Mesodermal cell (in vitro differentiated cells): ENCODE measurements at regions not wholly inside any gene's neighbourhood (a gene's known extent, or its start where the extent isn't known, plus 50 kb on each side); places are given as distances from the start of the nearest gene placed in this dataset.

Source experiments
- H3K27ac ChIP-seq: 2 replicates; pipeline ENCODE4 v1.7.0; 2013; ENCODE audit warnings: mild to moderate bottlenecking, low read depth, low read length, moderate library complexity; ENCODE audit not compliant: severe bottlenecking
- H3K36me3 ChIP-seq: 2 replicates; pipeline ENCODE4 v1.7.1; 2013; ENCODE audit warnings: mild to moderate bottlenecking, low read length, moderate library complexity; ENCODE audit not compliant: control insufficient read depth, insufficient read depth
- H3K4me1 ChIP-seq: one replicate; pipeline ENCODE4 v1.7.1; 2013; ENCODE audit warnings: mild to moderate bottlenecking, low read length; ENCODE audit not compliant: insufficient read depth, control insufficient read depth, poor library complexity, severe bottlenecking
- H3K4me3 ChIP-seq: 2 replicates; pipeline ENCODE4 v1.7.0; 2013; ENCODE audit warnings: low read length, control low read depth, mild to moderate bottlenecking; ENCODE audit not compliant: insufficient read depth, poor library complexity, severe bottlenecking; ENCODE audit errors: extremely low read depth
- H3K9me3 ChIP-seq: 2 replicates; pipeline ENCODE4 v1.7.1; 2013; ENCODE audit warnings: mild to moderate bottlenecking, low read length, moderate library complexity; ENCODE audit not compliant: control insufficient read depth
- WGBS, 2 experiments: methylation state at CpG; one replicate each; pipeline ENCODE4 v1.1.5; 2013; ENCODE audit warnings: missing lambda C conversion rate in 2 of 2; ENCODE audit not compliant: insufficient coverage in 2 of 2; 5-methylcytosine and 5-hydroxymethylcytosine counted together

DNA sequence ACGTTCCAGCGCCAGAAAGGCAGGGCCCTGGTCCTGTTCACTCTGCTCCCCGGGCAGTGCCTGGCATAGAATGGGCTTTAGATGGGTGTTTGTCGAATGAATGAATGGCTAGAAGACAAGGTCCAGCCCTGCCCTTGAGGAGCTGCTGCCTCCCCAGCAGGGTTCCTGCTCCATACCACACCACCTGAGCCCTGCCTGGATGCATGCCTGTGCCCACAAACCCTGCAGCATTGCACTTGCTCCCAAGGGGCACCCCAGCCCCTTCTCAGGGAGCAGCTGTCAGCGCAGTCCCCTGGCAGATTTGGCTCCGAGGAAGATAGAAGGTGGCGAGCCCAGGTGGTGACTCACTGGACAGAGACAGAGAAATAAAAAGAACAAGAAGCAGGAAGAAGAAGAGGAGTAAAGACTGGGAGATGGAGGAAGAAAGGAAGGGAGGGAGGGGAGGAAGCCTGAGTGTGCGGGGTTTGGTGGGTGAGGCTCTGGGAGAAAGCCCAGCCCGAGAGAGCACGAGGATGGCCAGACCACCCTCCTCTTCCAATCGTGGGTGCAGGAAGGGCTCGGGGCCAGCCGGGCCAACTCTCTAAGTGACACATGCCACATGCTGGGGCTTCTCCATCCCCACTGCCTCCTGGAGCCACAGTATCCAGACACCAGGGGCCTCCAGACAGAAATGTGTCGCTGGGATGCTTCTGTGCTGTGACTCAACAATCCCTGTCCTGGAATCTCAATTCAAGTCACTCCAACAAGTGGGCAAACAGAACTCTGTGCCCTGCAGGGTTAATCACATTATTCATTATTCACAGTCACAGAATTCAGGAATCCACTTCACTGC is 1474.3 kb downstream of the BRD1 start:
- Histone ChIP-seq H3K36me3 (no peaks in the 10 kb centered on the region), H3K9me3 (no peaks in the 10 kb centered on the region), H3K27ac (no peak overlapping the region), H3K4me1 (no peaks in the 10 kb centered on the region), H3K4me3 (no peak overlapping the region)
- WGBS, 2 experiments = 87 to 88% methylated on average over 12 of the region's 14 CpGs

- 95% methylated on average over 13 to 17 of the region's 18 CpGs for WGBS, 2 experiments
- Histone ChIP-seq H3K36me3 (no peaks in the 10 kb centered on the region), H3K4me3 (no peak overlapping the region), H3K27ac (no peak overlapping the region), H3K9me3 (no peaks in the 10 kb centered on the region), H3K4me1 (no peaks in the 10 kb centered on the region)
Measured at GRCh38 chr22:48352086-48352911, 1475.4 kb downstream of the BRD1 start.

DNA sequence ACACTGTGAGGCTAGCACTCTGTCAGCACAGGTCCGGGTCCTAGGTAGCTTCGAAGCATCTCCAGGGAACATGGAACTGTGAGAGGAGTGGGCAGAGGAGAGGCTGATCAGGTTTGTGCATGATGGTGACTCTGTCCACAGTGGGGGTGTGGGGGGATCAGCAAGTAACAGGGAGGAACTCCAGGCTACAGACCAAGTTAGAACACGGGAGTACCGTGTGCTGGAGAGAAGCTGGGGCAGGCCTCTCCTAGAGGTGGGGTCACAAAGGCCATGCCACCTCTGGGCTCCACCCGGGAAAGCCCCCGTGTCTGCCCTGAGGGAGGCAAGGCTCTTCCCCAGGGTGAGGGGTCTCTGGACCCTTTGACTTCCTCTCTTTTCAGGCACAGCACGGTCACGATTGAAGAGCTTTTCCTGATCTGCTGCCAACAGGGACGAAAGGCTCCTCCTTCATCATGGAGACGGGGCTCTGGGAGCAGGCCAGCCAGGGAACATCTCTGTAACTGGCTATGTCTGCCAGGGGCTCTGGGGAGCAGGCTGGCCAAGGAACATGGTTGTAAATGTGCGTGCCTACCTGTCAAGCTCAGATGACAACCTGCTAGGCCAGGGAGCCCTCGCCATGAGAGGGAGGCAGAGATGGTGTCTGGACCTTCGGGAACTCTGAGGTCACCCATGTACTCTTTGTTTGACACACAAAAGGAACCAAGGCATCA is 1476.1 kb downstream of the BRD1 start:
- Histone ChIP-seq H3K27ac (no peak overlapping the region), H3K4me3 (no peak overlapping the region), H3K9me3 (no peaks in the 10 kb centered on the region), H3K4me1 (no peaks in the 10 kb centered on the region), H3K36me3 (no peaks in the 10 kb centered on the region)
- 89 to 94% methylated on average over 11 to 12 of the region's 13 CpGs for WGBS, 2 experiments

GRCh38 chr22:48350456-48350855 is 1477.2 kb downstream of the BRD1 start:
- no peak overlapping the region for H3K4me3 ChIP-seq
- H3K36me3 ChIP-seq = no peaks in the 10 kb centered on the region
- 81 to 84% methylated on average over 7 of the region's 7 CpGs for WGBS, 2 experiments
- no peak overlapping the region for H3K27ac ChIP-seq
- no peaks in the 10 kb centered on the region for H3K4me1 ChIP-seq
- H3K9me3 ChIP-seq = no peaks in the 10 kb centered on the region

DNA sequence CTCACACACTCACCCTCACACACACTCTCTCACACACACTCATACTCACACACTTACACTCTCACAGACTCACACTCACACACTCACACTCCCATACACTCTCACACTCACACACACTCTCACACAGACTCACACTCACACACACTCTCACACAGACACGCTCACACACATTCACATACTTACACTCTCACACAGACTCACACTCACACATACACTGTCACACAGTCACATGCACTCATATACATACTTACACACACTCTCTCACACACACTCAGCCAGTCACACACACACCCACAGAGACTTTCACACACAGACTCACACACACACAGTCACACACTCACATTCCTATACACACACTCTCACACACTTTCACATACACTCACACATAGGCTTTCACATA is 1478.8 kb downstream of the BRD1 start:
- no peaks in the 10 kb centered on the region for H3K36me3 ChIP-seq
- 86 to 87% methylated on average over 1 of the region's 1 CpG for WGBS, 2 experiments
- no peak overlapping the region for H3K4me3 ChIP-seq

GRCh38 chr22:48347311-48347710 is 1480.4 kb downstream of the BRD1 start:
- no peaks in the 10 kb centered on the region for H3K4me1 ChIP-seq
- H3K36me3 ChIP-seq = no peaks in the 10 kb centered on the region
- no peak overlapping the region for H3K27ac ChIP-seq
- no peaks in the 10 kb centered on the region for H3K9me3 ChIP-seq
- WGBS, 2 experiments = 84 to 90% methylated on average over 7 to 8 of the region's 9 CpGs
- no peak overlapping the region for H3K4me3 ChIP-seq

More for the DNA sequence above, 1478.8 kb downstream of the BRD1 start:
- H3K4me1 ChIP-seq = no peaks in the 10 kb centered on the region
- H3K9me3 ChIP-seq = no peaks in the 10 kb centered on the region
- H3K27ac ChIP-seq = no peak overlapping the region

DNA sequence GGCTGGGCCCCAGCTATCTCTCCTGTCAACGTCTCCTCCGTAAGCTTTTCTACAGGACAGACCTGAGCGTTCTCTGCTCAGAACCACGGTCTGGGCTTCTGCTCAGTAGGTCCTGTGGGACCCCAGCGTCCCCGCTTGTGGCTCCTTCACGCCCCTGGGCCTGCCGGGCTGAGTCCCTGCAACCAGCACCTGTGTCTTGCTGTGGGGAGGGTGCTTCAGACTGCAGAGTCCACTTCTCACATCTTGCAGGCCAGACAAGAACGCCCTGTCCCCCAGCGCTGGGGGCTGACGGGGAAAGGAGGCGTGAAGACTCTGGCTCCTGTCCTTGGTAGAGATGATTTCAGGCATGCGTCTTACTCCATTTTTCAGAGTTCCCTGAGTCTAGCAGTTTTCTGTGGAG is 1480.8 kb downstream of the BRD1 start:
- Histone ChIP-seq H3K4me1 (no peaks in the 10 kb centered on the region), H3K36me3 (no peaks in the 10 kb centered on the region), H3K4me3 (no peak overlapping the region), H3K27ac (no peak overlapping the region), H3K9me3 (no peaks in the 10 kb centered on the region)
- 90 to 95% methylated on average over 8 to 13 of the region's 13 CpGs for WGBS, 2 experiments

- H3K36me3 ChIP-seq = no peaks in the 10 kb centered on the region
- H3K9me3 ChIP-seq = no peaks in the 10 kb centered on the region
- no peak overlapping the region for H3K27ac ChIP-seq
- H3K4me1 ChIP-seq = no peaks in the 10 kb centered on the region
- no peak overlapping the region for H3K4me3 ChIP-seq
- WGBS, 2 experiments = 93 to 98% methylated on average over 12 of the region's 12 CpGs
Measured at GRCh38 chr22:48346311-48346710, 1481.4 kb downstream of the BRD1 start.

DNA sequence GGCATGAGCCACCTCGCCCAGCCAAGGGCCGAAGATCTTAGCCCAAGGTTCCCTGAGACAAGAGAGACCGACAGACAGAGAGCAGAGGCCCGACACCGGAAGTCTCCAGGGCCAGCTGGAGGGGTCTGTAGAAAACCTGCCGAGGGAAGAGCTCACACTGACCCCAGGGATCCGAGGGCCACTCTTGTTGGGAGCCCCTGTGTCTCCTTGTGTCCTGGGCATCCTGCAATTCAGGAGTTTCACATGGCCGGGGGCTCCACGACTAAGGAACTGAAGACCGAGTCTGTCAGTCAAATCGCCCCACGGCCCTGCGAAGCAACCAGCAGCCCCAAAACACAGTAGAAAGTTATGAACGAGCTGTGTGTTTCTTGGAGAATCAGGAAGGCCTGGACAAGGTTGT is 1482.0 kb downstream of the BRD1 start:
- 85 to 91% methylated on average over 13 to 14 of the region's 14 CpGs for WGBS, 2 experiments
- Histone ChIP-seq H3K4me1 (peaks cover 2% of the 10 kb centered on the region), H3K4me3 (no peak overlapping the region), H3K9me3 (no peaks in the 10 kb centered on the region), H3K36me3 (no peaks in the 10 kb centered on the region), H3K27ac (no peak overlapping the region)

DNA sequence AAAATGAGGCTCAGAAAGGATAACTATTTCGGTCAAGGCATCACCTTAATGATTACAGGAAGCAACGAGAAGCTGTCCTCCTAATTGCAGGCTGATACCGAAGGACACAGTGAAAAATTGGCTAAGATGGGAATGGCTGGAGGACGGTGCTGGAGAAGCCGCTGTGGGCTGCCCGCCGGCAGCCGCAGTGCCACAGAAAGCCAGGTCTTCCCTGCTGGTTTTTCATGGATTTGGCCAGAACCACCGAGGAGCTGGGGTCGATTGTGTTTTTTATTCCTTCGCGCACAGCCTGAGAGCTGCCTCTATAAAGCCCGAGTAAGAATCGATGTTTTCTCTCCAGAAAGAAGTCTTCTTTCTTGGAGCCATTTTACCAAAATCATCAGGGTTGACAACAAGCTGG is 1484.2 kb downstream of the BRD1 start:
- H3K9me3 ChIP-seq = no peaks in the 10 kb centered on the region
- H3K36me3 ChIP-seq = no peaks in the 10 kb centered on the region
- WGBS, 2 experiments = 78 to 93% methylated on average over 13 to 14 of the region's 14 CpGs
- no peak overlapping the region for H3K27ac ChIP-seq
- H3K4me3 ChIP-seq = no peak overlapping the region
- peaks cover 2% of the 10 kb centered on the region for H3K4me1 ChIP-seq
